GM10248 (cell line): ENCODE measurements at regions not wholly inside any gene's neighbourhood (a gene's known extent, or its start where the extent isn't known, plus 50 kb on each side); places are given as distances from the start of the nearest gene placed in this dataset.

ENCODE experiments used
- CTCF ChIA-PET: fragments of 300-600 bp; sonication (Branson Sonifier 250); formaldehyde crosslinking; extraction: SDS; loops from one replicate; lab custom pipeline; 2021; ENCODE audit warnings: antibody characterized with exemption; lab: Yijun Ruan, JAX
- POLR2A ChIA-PET: fragments of 350-650 bp; sonication (Branson Sonifier 250); formaldehyde crosslinking; extraction: SDS; loops from one replicate; lab custom pipeline; 2020; ENCODE audit warnings: antibody characterized with exemption; lab: Yijun Ruan, JAX
- DNase-seq: peaks from one replicate; pipeline ENCODE4 v3.0.0; 2012; ENCODE audit errors: extremely low spot score
- CTCF ChIP-seq: IDR thresholded peaks from 2 replicates; pipeline ENCODE4 v1.5.1; 2012; ENCODE audit warnings: mild to moderate bottlenecking, low read depth; ENCODE audit errors: extremely low read depth, missing control alignments, control extremely low read depth

GRCh38 chr2:205937211-205937610 lies 148.8 kb downstream of the INO80D start:
- ChIA-PET POLR2A (no interaction called here), CTCF (interaction anchor here (1.6 to 9.3 kb wide), 3 partner anchors 9 to 14 kb away, joined by 5 to 61 read pairs (median 27); no protein-coding TSS in a partner anchor)
- DNase-seq = no peak
- TF ChIP-seq CTCF = no peak

- CTCF ChIA-PET = interaction anchor here (0.6 to 9.3 kb wide), 6 partner anchors 10 to 1756 kb away, joined by 3 to 61 read pairs (median 4); no protein-coding TSS in a partner anchor
- DNase-seq = no peak
- no peak for TF ChIP-seq CTCF
- POLR2A ChIA-PET = no interaction called here
Measured at GRCh38 chr2:205936446-205936845, 149.5 kb downstream of the INO80D start.

- ChIA-PET CTCF (interaction anchor here (1.0 to 9.3 kb wide), 3 partner anchors 8 to 160 kb away, joined by 3 to 61 read pairs (median 4); no protein-coding TSS in a partner anchor), POLR2A (no interaction called here)
- TF ChIP-seq CTCF = no peak
- no peak for DNase-seq
Measured at GRCh38 chr2:205934443-205934842, 151.5 kb downstream of the INO80D start.

GRCh38 chr2:205932861-205933260 lies 153.1 kb downstream of the INO80D start:
- ChIA-PET POLR2A (no interaction called here), CTCF (no interaction called here)
- no peak for TF ChIP-seq CTCF
- no peak for DNase-seq

GRCh38 chr2:205931388-205931787 lies 154.6 kb downstream of the INO80D start:
- ChIA-PET POLR2A (no interaction called here), CTCF (interaction anchor here (1.3 to 1.5 kb wide), 2 partner anchors 10 to 11 kb away, joined by 3 to 5 read pairs; no protein-coding TSS in a partner anchor)
- no peak for DNase-seq
- no peak for TF ChIP-seq CTCF

GRCh38 chr2:205930209-205930608 lies 155.8 kb downstream of the INO80D start:
- DNase-seq = no peak
- CTCF ChIA-PET = interaction anchor here (1.2 to 6.7 kb wide), 4 partner anchors 8 to 18 kb away, joined by 3 to 61 read pairs (median 4); no protein-coding TSS in a partner anchor
- no peak for TF ChIP-seq CTCF
- POLR2A ChIA-PET = no interaction called here
